ENCODE measurements at regions not wholly inside any gene's neighbourhood (a gene's known extent, or its start where the extent isn't known, plus 50 kb on each side); places are given as distances from the start of the nearest gene placed in this dataset.
"Not testable (repeated sequence)": the region's sequence is repeated elsewhere in the genome, so short reads cannot be mapped to it uniquely, and the experiment has no call there.

GRCh38 chr6:137657351-137657911 is 163.2 kb upstream of the OLIG3 start:
- no peak for DNase-seq

DNA sequence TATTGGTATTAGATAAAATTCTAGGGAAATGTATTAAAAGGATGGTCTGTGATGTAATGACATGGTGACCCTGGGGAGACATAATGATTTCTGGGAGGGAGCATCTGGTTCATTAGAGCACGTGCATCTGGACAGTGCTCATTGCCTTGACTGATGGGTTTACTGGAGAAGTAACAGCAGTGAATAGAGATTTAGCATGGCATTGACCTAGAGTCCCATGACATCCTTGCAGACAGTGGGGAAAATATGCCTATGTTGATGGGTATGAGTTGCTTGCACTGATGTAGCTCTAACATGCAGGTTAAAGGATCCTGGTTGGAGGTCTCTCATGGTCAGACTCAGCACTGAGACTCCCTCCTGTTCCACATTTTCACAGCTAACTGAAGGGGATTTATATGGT is 164.1 kb upstream of the OLIG3 start:
- DNase-seq: no peak

DNA sequence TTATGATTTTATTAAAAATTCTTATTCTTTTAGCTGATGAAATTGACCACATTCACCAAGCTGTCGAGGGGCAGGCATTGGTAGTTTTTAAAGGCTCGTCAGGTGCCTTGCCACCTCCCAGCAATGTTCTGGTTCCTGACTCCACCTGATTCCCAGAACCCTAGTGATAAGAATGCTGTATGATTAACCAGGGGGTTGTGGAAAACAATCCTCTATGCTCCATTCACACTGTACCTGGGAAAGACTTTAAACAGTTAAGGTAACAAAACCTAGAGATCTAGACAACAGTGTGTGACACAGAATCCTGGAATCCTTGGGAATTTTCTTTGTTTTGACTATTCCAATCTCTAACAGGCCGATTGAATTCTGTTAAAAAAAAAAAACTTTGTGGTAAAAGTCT is 165.7 kb upstream of the OLIG3 start:
- DNase-seq: no peak

DNA sequence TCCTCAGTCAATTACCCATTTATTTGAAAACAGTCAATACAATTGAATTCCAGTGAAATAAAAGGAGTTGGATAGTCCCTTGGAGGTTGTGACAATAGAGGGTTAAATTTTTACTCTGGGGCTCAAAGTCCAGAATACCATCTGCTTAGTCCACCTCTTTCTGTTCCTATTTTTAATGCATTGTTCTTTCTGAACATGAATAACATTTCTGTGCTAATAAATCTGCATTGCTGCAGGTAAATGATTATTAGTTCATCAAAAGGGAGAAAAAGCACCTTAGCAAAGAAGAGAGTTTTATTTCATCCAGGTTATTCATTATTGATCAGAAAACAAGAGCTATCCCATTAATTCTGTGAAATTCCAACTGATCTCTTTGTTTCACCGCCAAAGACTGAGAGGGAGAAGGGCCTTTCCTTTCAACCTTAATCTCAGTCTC is 166.1 kb upstream of the OLIG3 start:
- no peak for DNase-seq

- peak; percentile 29 for DNase-seq
Measured at GRCh38 chr6:137661601-137662000, 167.4 kb upstream of the OLIG3 start.

- no peak for DNase-seq
Measured at GRCh38 chr6:137664183-137664582, 170.0 kb upstream of the OLIG3 start.

DNA sequence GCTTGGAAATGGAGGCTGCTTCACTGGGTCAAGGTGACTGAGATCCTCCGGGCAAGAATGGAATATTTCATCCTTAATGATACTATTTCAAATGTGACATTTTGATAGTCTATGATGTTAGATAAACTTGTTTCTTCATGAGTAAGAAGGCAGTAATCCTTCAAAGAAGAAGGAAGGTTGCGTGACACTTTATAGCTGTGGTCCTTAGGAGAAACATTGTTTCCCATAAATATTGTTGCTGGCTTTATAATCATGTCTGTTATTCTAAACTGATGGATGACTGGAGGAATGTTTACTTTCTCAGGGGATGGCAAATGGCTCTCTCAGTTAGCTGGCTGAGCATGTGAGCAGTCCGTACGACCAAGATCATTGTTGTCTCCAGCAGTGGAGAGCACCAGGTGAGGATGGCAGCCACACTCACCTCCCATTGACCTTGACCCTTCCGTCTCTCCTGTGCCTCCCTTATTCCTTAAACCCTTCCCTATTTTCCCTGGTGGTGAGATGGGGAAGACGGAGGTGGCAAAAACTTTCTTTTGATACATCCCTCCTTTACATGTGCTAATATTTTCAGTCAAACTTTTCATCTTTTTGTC is 171.2 kb upstream of the OLIG3 start:
- DNase-seq: peak; percentile 22

GRCh38 chr6:137666202-137666774 is 172.1 kb upstream of the OLIG3 start:
- no peak for DNase-seq

- no peak for DNase-seq
Measured at GRCh38 chr6:137673603-137674002, 179.4 kb upstream of the OLIG3 start.

DNA sequence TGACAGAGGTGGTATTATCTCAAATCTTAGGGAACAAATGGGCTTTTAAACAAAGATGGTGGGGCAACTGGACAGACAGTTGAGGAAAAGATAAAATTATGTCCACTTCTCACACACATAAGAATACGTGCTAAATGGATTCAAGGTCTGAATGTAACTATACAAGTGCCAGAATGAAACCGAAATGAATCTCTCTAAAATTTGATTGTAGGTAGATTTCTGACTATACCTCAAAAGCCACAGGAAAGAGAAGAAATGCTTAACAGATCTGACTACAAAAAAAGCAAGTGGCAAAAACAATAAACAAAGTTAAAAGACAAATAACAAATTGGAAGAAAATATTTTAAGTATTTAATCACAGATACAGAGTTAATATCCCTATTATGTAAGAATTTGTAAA is 182.7 kb upstream of the OLIG3 start:
- no peak for DNase-seq

DNA sequence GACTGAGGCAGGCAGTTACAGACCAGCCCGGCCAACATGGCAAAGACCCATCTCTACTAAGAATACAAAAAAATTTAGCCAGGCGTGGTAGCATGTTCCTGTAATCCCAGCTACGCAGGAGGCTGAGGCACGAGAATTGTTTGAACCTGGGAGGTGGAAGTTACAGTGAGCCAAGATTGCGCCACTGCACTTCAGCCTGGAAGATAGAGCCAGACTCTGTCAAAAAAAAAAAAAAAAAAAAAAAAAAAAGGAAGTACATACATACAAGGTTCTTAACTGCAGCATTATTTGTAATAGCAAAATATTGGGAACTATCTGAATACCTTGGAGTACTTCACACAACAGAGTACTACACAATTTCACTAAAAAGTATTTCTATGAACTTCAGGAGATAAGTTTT is 183.5 kb upstream of the OLIG3 start:
- no peak for DNase-seq

DNA sequence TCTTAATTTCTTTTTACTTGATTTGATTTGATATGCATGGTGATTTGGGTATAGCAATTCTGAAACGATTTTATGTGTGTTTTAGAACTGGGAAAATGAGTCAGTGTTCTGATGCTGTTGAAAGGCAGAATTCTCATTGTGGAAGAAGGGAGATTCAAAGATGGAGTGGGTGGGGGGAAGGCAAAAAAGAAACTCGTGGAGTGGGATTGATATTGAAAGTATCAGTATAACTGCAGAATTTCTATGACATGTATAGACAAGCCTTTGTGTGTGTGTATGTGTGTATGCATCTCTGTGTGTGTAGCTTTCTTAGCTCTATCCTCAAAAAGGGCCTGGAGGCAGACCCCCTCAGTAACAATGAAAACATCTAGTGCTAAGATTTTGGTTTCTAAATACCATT is 184.3 kb upstream of the OLIG3 start:
- no peak for DNase-seq

DNA sequence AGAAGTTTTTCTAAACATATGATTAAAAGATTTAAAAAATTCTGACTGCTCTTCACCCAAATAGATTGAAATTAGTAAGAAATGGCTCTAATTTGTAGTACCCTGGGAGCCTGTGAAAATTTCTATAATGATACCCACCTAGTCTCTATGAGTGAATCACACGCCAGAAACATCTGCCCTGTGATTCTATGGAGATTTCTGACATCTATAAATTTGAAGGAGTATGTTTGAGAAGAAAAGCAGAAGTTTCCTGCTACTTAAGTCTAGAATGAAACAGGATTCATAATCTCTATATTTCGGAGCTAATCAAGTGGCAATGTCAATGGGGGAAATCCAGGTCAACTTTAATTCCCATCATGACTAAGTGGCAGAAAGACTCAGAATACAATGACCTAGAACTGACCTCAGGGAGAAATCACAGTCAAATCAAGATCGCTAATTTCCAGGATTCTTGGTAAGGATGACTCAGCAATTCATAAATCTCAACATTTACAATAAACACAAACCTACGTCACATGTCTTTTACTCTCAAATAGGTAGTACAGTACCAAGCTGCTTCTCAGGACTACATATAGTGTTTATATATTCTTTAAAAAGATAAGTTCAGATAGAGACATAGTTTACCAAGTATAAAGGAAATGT is 186.2 kb upstream of the TNFAIP3 start:
- DNase-seq: no peak

- DNase-seq: no peak
Measured at GRCh38 chr6:137681445-137682009, 185.5 kb upstream of the TNFAIP3 start.

DNA sequence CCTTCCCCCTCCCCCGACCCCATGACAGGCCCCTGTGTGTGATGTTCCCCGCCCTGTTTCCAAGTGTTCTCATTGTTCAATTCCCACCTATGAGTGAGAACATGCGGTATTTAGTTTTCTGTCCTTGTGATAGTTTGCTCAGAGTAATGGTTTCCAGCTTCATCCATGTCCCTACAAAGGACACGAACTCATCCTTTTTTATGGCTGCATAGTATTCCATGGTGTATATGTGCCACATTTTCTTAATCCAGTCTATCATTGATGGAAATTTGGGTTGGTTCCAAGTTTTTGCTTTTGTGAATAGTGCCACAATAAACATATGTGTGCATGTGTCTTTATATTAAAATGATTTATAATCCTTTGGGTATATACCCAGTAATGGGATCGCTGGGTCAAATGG is 184.4 kb upstream of the TNFAIP3 start:
- not testable (repeated sequence) for DNase-seq

DNA sequence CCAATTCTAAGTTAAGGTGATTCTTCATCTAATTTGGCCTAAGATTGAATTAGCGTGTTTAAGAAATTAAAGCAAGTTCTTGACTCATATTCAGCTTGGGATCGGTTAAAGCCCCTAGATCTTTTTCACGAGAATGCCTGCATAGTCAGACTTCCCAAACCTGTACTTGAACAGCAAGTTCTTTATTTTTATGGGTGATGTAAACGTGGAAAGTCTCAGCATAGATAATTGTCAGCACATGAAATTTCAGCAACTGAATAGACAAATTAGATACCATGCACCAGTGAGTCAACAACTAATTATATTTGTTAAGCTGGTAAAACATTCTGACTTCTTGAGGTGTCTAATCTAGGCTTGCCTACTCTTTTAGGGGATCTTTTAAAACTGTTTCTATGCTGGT is 183.1 kb upstream of the TNFAIP3 start:
- no peak for DNase-seq

GRCh38 chr6:137685798-137686375 is 181.2 kb upstream of the TNFAIP3 start:
- no peak for DNase-seq

GRCh38 chr6:137687818-137688217 is 179.2 kb upstream of the TNFAIP3 start:
- no peak for DNase-seq

DNA sequence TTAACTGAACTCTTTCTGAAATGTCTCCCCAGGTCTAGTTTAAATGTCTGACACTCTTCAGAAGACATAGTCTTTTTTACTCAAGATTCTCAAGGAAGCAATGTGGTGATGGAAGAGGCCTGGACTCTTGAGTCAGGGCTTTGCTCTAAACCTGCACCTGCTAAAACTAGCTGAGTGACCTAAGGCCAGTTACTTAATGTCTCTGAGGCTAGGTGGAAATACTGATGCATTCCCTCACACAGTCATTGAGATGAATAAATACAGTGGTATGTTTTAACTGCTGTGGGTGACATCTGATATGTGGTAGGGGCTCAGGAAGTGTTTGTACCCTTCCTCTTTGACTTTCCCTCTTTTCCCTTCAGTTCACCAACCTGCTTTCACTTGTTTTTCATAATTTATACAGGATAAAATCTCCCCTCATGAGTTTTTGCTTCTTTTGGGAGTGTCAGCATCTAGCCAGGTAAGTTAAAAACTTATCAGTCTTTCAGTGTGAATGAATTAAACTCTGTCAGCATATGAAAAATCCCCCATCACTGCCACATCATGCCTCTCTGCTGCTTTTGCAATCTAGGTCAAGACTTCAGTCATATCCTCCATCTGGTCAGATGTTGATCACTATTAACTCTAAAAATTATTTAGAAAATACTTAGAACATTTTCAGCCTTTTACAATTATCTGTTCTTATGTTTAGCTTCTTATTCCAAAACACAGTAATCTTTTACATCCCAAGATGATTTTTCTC is 178.7 kb upstream of the TNFAIP3 start:
- DNase-seq: peak; percentile 5

DNA sequence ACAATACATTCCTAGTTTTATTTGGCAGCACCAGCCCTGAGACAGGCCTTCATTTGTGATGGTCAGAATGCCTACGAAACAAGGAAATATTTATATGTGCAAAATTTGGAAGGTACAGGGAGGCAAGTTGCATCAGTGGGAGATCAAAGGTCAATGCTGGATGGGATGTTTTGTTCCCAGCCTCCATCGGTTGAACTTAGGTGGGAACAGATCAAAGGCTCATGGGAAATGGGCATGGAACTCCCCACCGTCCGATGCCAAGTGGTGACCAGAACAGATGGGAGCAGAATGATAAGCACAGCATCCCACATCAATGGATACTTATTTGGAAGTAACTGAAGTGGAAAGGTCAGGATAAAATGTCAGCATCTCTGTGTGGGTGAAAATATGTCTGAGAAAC is 177.7 kb upstream of the TNFAIP3 start:
- no peak for DNase-seq

GRCh38 chr6:137690034-137690433 is 177.0 kb upstream of the TNFAIP3 start:
- no peak for DNase-seq

DNA sequence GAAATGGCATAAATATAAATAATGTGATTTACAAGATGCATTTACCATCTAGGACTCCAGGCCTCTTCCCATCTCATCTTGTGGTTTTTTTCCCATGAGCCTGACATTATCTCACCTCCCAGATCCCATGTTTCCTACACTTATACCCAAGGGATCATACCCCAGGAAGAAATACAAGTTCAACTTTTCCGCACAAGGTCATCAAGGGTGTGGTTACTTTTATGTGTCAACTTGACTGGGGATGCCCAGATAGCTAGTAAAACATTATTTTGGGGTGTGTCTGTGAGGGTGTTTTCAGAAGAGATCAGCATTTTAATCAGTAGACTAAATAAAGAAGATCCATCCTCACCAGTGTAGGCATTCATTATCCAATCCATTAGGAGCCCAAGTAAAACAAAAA is 176.3 kb upstream of the TNFAIP3 start:
- DNase-seq: no peak

- DNase-seq: no peak
Measured at GRCh38 chr6:137692308-137692707, 174.8 kb upstream of the TNFAIP3 start.
